Sciatic nerve (tissue), 2 donors: ENCODE measurements at regions not wholly inside any gene's neighbourhood (a gene's known extent, or its start where the extent isn't known, plus 50 kb on each side); places are given as distances from the start of the nearest gene placed in this dataset.

Experiments
- ATAC-seq: fragments of 200-7000 bp; cut with Tn5 transposase; one replicate; pipeline ENCODE4 v1.9.1; 2020; ENCODE audit warnings: mild to moderate bottlenecking, moderate library complexity
- DNase-seq: peaks from one replicate; pipeline ENCODE4 v3.0.0-alpha.2; 2020; ENCODE audit warnings: low spot score
- intact Hi-C: fragments of 100-400 bp; cut with DNase I; formaldehyde crosslinking; loops from one replicate; pipeline ENCODE4 v1.14.2; 2022
- donor health status: DM: no; HTN: no; CAD: no.
- donor health status: DM: no; HTN: no; CAD: no.

GRCh38 chr22:47292546-47293320 is 530.3 kb downstream of the TBC1D22A start:
- DNase-seq (no peak), ATAC-seq (peak; percentile 36)
- intact Hi-C loops, result no loop called here

GRCh38 chr22:47291565-47292495 is 529.4 kb downstream of the TBC1D22A start:
- no peak for DNase-seq
- ATAC-seq, result no peak
- intact Hi-C loops, result no loop called here

- no peak for DNase-seq
- intact Hi-C loops, result no loop called here
Observed at GRCh38 chr22:47290706-47291430, 528.4 kb downstream of the TBC1D22A start.

GRCh38 chr22:47289336-47289985 is 527.0 kb downstream of the TBC1D22A start:
- intact Hi-C loops, result no loop called here

More at GRCh38 chr22:47290706-47291430, 528.4 kb downstream of the TBC1D22A start:
- ATAC-seq, result no peak

GRCh38 chr22:47288680-47289079 is 526.2 kb downstream of the TBC1D22A start:
- DNase-seq (no peak), ATAC-seq (no peak)
- intact Hi-C loops, result no loop called here

More at GRCh38 chr22:47289336-47289985, 527.0 kb downstream of the TBC1D22A start:
- ATAC-seq, result no peak
- no peak for DNase-seq

GRCh38 chr22:47287516-47287915 is 525.1 kb downstream of the TBC1D22A start:
- intact Hi-C loops, result no loop called here
- ATAC-seq (no peak), DNase-seq (no peak)

- DNase-seq (no peak), ATAC-seq (no peak)
- intact Hi-C loops, result no loop called here
Observed at GRCh38 chr22:47286590-47286989, 524.1 kb downstream of the TBC1D22A start.

- intact Hi-C loops, result no loop called here
- no peak for ATAC-seq
- no peak for DNase-seq
Observed at GRCh38 chr22:47285981-47286380, 523.5 kb downstream of the TBC1D22A start.

GRCh38 chr22:47284822-47285221 is 522.4 kb downstream of the TBC1D22A start:
- no peak for ATAC-seq
- intact Hi-C loops, result no loop called here

GRCh38 chr22:47284360-47284759 is 521.9 kb downstream of the TBC1D22A start:
- ATAC-seq (no peak), DNase-seq (no peak)
- intact Hi-C loops, result no loop called here

More at GRCh38 chr22:47284822-47285221, 522.4 kb downstream of the TBC1D22A start:
- no peak for DNase-seq

GRCh38 chr22:47283616-47284270 is 521.3 kb downstream of the TBC1D22A start:
- ATAC-seq (no peak), DNase-seq (no peak)
- intact Hi-C loops, result no loop called here

GRCh38 chr22:47282851-47283250 is 520.4 kb downstream of the TBC1D22A start:
- intact Hi-C loops, result no loop called here
- DNase-seq, result no peak
- no peak for ATAC-seq

GRCh38 chr22:47282366-47282765 is 519.9 kb downstream of the TBC1D22A start:
- DNase-seq, result no peak
- intact Hi-C loops, result no loop called here
- no peak for ATAC-seq

GRCh38 chr22:47281126-47282106 is 519.0 kb downstream of the TBC1D22A start:
- intact Hi-C loops, result no loop called here
- no peak for DNase-seq
- no peak for ATAC-seq

GRCh38 chr22:47280301-47280700 is 517.9 kb downstream of the TBC1D22A start:
- intact Hi-C loops, result no loop called here
- ATAC-seq (no peak), DNase-seq (no peak)

- ATAC-seq (no peak), DNase-seq (no peak)
- intact Hi-C loops, result no loop called here
Observed at GRCh38 chr22:47279746-47280145, 517.3 kb downstream of the TBC1D22A start.

- DNase-seq, result no peak
- intact Hi-C loops, result no loop called here
- ATAC-seq, result no peak
Observed at GRCh38 chr22:47279337-47279736, 516.9 kb downstream of the TBC1D22A start.
